ENCODE measurements at regions not wholly inside any gene's neighbourhood (a gene's known extent, or its start where the extent isn't known, plus 50 kb on each side); places are given as distances from the start of the nearest gene placed in this dataset.

DNA sequence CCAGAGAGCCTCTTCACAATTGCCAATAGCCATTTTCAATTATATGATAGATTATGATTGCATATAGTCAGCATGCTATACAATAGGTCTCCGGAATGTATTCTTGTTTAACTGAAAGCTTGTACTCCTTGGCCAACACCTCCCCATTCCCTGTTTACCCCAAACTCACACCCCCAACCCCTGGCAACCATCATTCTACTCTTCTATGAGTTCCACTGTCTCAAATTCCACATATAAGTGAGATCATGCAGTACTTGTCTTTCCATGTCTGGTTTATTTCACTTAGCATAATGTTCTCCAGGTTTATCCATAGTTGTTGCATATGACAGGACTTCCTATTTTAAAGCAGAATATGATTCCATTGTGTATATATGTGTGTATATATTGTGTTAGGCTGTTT is 110.7 kb upstream of the STC2 start:
- Histone ChIP-seq H3K9ac (ENCODE audit: extremely low read depth, low read length, poor library complexity, severe bottlenecking) (no peak overlapping the region), H3K36me3 (ENCODE audit: control insufficient read depth, insufficient read depth, low read length) (no peaks in the 10 kb centered on the region), H3K9me3 (ENCODE audit: control insufficient read depth, low read length) (no peaks in the 10 kb centered on the region), H3K27me3 (ENCODE audit: control insufficient read depth, insufficient read depth, low read length, poor library complexity, severe bottlenecking) (no peaks in the 10 kb centered on the region), H3K4me1 (ENCODE audit: control insufficient read depth, insufficient read depth, low read length) (no peaks in the 10 kb centered on the region), H3K27ac (ENCODE audit: low read depth, low read length) (no peak overlapping the region), H3K4me3 (ENCODE audit: low read length) (no peak overlapping the region)
- Mint-ChIP-seq H3K9me3 (no peaks in the 10 kb centered on the region), H3K4me3 (no peak overlapping the region), H3K36me3 (ENCODE audit: low read depth) (no peaks in the 10 kb centered on the region), H3K27me3 (ENCODE audit: insufficient read depth) (peaks cover 11% of the 10 kb centered on the region), H3K4me1 (no peaks in the 10 kb centered on the region), H3K27ac (no peak overlapping the region)
- 100% methylated on average over 1 of the region's 1 CpG; no CpG with 5 or more reads in 1 of the 2 experiments for WGBS, 2 experiments (ENCODE audit: insufficient coverage in 1 of 2, insufficient read length in 1 of 2)
- TF ChIP-seq, protein P1, sequence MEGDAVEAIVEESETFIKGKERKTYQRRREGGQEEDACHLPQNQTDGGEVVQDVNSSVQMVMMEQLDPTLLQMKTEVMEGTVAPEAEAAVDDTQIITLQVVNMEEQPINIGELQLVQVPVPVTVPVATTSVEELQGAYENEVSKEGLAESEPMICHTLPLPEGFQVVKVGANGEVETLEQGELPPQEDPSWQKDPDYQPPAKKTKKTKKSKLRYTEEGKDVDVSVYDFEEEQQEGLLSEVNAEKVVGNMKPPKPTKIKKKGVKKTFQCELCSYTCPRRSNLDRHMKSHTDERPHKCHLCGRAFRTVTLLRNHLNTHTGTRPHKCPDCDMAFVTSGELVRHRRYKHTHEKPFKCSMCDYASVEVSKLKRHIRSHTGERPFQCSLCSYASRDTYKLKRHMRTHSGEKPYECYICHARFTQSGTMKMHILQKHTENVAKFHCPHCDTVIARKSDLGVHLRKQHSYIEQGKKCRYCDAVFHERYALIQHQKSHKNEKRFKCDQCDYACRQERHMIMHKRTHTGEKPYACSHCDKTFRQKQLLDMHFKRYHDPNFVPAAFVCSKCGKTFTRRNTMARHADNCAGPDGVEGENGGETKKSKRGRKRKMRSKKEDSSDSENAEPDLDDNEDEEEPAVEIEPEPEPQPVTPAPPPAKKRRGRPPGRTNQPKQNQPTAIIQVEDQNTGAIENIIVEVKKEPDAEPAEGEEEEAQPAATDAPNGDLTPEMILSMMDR (conservative IDR thresholded peaks at IDR 0.05): no peak
- DNase-seq: no peak

DNA sequence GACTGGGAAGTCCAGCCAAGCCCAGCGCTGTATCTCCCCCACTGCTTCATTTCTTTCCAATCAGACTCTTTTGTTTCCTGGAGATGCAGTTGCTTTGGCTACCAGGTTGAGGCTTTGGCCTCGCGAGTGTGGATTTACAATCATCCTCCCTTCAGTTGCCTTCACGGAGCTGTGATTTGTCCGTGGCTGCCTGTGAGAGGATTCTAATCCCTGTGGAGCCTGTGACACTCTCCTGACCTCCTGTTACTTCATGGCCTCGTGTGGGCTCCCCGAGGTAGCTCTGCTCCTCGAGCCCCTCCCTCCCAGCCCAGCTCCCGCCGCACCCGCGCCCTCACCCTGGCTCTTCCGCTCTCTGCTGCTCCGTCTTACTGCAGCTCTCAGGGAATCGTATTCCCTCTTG is 107.2 kb upstream of the STC2 start:
- H3K4me1 ChIP-seq (ENCODE audit: control insufficient read depth, insufficient read depth, low read length): no peaks in the 10 kb centered on the region
- no peak overlapping the region for H3K27ac ChIP-seq (ENCODE audit: low read depth, low read length)
- H3K27me3 Mint-ChIP-seq (ENCODE audit: insufficient read depth): peaks cover 15% of the 10 kb centered on the region
- no peak overlapping the region for H3K4me3 Mint-ChIP-seq
- TF ChIP-seq, protein P1 (conservative IDR thresholded peaks at IDR 0.05): no peak
- no peaks in the 10 kb centered on the region for H3K4me1 Mint-ChIP-seq
- H3K9ac ChIP-seq (ENCODE audit: extremely low read depth, low read length, poor library complexity, severe bottlenecking): no peak overlapping the region
- no peaks in the 10 kb centered on the region for H3K27me3 ChIP-seq (ENCODE audit: control insufficient read depth, insufficient read depth, low read length, poor library complexity, severe bottlenecking)
- no peaks in the 10 kb centered on the region for H3K9me3 ChIP-seq (ENCODE audit: control insufficient read depth, low read length)
- H3K27ac Mint-ChIP-seq: no peak overlapping the region
- H3K9me3 Mint-ChIP-seq: no peaks in the 10 kb centered on the region
- 85 to 88% methylated on average over 15 of the region's 15 CpGs for WGBS, 2 experiments (ENCODE audit: insufficient coverage in 1 of 2, insufficient read length in 1 of 2)
- peak; percentile 43 for DNase-seq
- no peaks in the 10 kb centered on the region for H3K36me3 Mint-ChIP-seq (ENCODE audit: low read depth)
- no peaks in the 10 kb centered on the region for H3K36me3 ChIP-seq (ENCODE audit: control insufficient read depth, insufficient read depth, low read length)
- no peak overlapping the region for H3K4me3 ChIP-seq (ENCODE audit: low read length)

DNA sequence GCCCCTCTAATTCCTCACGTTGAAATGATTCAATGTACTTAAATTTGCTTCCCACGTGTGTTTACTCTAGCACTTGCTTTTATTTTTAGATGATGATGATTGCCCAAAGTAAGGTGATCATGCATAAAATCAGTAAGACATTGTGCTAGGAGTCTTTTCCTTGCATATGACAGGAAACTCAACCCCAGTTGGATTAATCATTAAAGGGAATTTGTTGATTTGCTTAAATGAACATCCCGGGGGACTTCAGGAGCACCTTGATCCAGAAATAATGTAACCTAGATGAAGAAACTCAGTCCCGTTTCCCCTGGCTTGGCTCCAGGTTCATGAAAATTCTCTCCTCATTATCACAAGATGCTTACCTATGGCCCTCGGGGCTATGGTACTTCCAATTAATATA is 106.1 kb upstream of the STC2 start:
- Histone ChIP-seq H3K27me3 (ENCODE audit: control insufficient read depth, insufficient read depth, low read length, poor library complexity, severe bottlenecking) (no peaks in the 10 kb centered on the region), H3K36me3 (ENCODE audit: control insufficient read depth, insufficient read depth, low read length) (no peaks in the 10 kb centered on the region), H3K9me3 (ENCODE audit: control insufficient read depth, low read length) (no peaks in the 10 kb centered on the region), H3K27ac (ENCODE audit: low read depth, low read length) (no peak overlapping the region), H3K4me1 (ENCODE audit: control insufficient read depth, insufficient read depth, low read length) (no peaks in the 10 kb centered on the region), H3K4me3 (ENCODE audit: low read length) (no peak overlapping the region), H3K9ac (ENCODE audit: extremely low read depth, low read length, poor library complexity, severe bottlenecking) (no peak overlapping the region)
- H3K4me3 Mint-ChIP-seq: no peak overlapping the region
- 96 to 100% methylated on average over 3 to 5 of the region's 5 CpGs for WGBS, 2 experiments (ENCODE audit: insufficient coverage in 1 of 2, insufficient read length in 1 of 2)
- no peaks in the 10 kb centered on the region for H3K9me3 Mint-ChIP-seq
- DNase-seq: no peak
- TF ChIP-seq, protein P1 (conservative IDR thresholded peaks at IDR 0.05): no peak
- H3K27ac Mint-ChIP-seq: no peak overlapping the region
- H3K27me3 Mint-ChIP-seq (ENCODE audit: insufficient read depth): peaks cover 15% of the 10 kb centered on the region
- H3K4me1 Mint-ChIP-seq: no peaks in the 10 kb centered on the region
- no peaks in the 10 kb centered on the region for H3K36me3 Mint-ChIP-seq (ENCODE audit: low read depth)
